Midbrain (tissue), 1 donor: ENCODE measurements at regions not wholly inside any gene's neighbourhood (a gene's known extent, or its start where the extent isn't known, plus 50 kb on each side); places are given as distances from the start of the nearest gene placed in this dataset.
"Not testable (repeated sequence)": the region's sequence is repeated elsewhere in the genome, so short reads cannot be mapped to it uniquely, and the experiment has no call there.

ENCODE experiments used
- DNase-seq: peaks from one replicate; lab custom pipeline; 2025; lab: John Stamatoyannopoulos, UW

DNA sequence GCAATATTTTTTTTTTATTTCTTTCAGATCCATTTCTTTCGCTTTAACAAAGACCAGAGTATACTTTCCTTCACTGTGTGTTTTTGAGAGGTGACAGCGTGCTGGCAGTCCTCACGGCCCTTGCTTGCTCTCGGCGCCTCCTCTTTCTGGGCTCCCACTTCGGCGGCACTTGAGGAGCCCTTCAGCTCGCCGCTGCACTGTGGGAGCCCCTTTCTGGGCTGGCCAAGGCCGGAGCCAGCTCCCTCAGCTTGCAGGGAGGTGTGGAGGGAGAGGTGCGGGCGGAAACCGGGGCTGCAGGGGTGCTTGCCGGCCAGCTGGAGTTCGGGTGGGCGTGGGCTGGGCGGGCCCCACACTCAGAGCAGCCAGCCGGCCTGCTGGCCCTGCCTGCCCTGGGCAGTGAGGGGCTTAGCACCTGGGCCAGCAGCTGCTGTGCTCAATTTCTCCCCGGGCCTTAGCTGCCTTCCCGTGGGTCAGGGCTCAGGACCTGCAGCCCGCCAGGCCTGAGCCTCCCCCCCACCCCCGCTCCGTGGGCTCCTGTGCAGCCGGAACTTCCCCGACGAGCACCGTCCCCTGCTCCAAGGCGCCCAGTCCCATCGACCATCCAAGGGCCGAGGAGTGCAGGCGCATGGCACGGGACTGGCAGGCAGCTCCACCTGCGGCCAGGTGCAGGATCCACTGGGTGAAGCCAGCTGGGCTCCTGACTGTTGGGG lies 1490.6 kb downstream of the OTOL1 start:
- DNase-seq: not testable (repeated sequence)

DNA sequence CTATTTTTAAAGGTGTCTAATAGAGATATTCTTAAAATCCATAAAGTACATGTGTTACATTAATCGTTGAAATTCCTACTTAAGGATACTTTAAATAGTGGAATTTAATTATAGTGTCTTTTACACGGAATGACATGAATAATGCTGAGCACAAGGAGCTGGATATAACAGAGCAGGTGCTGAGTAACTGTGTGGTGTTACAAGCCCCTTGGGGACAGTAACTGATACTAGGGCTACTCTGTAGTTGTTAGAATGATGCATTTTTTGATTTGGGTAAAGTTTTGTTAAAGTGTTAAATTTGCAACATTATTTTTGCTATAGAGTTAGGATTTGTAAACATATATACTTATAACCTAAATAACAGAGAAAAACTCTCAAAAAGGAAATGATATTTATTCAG lies 1496.1 kb downstream of the OTOL1 start:
- DNase-seq: no peak

DNA sequence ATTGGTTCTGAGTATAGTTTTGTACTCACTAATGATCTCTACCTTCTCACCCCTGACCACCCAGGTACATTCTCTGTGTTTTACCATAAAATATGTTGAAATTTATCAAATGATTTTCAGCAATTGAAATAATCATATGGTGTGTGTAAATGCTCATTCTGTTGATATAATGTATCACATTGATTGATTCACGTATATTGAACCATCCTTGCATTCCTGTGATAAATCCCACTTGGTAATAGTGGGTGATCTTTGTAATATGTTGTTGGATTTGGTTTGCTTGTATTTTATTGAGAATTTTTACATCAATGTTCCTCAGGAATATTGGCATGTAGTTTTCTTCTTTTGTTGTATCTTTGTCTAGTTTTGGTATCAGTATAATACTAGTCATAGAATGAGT lies 1497.6 kb downstream of the OTOL1 start:
- no peak for DNase-seq

DNA sequence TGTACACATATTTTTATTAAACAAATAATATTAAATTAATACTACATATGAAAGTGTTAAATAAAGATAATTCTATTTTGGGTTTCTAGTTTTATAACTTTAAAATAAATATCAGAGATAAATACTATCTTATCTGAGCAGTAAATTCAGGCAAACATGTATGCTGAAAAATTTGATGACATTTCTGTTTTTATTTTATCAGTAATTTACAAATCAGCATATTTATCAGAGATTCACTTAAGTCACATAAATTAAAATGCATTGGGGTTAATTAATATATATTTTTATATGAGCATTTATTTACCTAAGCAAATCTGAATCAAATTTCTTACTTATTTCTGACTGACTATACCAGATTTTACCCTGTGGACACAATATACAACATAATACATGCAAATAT lies 1499.8 kb downstream of the OTOL1 start:
- DNase-seq: no peak

DNA sequence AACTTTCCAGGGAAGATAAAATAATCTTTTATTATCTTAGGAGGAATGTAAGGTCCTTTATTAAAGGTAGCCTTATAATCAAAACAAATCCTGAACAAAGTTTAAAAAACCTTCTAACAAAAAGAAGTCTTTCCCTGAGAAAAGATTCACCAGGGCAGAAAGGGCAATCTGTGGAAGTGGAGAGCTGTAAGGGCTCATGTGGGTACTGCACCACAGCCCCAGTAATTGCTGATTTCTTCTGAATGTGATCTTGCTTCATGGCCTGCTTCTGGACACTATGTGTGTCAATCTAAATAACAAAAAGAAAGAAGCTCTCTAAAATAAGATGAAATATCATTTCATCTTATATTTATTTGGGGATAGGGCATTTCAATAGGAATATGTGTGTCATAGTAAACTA lies 1501.6 kb downstream of the OTOL1 start:
- no peak for DNase-seq

DNA sequence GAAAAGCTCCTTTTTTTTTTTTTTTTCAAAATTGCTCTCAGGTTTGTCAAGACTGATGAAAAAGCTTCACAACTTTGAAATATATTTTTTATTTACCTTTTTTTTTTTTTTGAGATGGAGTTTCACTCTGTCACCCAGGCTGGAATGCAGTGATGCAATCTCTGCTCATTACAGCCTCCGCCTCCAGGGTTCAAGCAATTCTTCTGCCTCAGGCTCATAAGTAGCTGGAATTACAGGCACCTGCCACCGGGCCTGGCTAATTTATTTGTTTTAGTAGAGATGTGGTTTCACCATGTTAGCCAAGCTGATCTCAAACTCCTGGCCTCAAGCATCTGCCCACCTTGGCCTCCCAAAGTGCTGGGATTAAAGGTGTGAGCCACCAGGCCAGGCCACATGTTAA lies 1515.0 kb downstream of the OTOL1 start:
- DNase-seq: no peak

DNA sequence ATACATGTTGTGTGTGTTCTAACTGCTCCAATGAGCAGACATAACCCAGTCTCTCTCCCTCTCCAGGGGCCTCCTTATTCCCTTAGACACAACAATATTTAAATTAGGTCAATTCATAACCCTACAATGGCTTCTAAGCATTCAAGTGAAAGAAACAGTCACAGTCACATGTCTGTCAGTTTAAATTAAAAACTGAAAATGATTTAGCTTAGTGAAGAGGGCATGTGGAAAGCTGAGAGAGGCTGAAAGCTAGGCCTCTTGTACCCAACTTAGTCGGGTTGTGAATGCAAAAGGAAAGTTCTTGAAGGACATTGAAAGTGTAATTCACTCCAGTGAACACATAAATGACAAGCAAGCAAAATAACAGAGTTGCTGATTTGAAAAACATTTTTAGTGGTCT lies 1519.6 kb downstream of the OTOL1 start:
- no peak for DNase-seq

DNA sequence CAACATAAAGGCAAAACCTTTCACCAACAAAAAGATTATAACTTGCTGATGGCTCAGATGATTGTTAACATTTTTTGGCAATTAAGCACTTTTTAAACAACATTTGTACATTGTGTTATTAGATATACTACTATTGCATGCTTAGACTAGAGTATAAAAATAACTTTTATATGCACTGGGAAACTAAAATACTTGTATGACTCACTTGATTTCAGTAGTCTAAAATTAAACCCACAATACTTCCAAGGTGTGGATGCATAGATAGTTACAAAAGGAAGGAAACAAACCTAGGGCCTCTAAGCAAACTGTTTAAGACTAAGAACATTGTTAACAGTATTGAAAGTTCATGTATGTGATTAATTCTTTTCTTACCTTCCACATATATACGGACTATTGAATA lies 1521.5 kb downstream of the OTOL1 start:
- DNase-seq: no peak

DNA sequence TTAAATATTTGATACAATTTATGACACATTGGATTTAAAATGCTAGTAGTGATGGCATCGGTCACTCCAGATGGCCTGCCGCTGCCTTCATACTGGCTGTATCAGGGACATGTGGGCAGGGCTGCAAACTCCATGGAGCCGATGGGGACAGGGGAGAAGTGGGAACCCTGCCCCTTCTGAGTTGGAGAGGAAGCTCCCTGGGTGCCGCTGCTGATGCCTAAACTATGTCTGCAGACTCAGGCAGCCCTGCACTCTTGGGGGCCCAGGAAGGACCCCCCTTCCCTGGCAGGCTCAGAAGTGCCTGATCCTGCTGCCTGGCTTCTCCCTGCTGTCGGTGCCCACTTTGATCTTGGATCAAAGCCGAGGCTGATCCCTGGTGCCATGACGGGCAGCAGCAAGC lies 1522.1 kb downstream of the OTOL1 start:
- no peak for DNase-seq

DNA sequence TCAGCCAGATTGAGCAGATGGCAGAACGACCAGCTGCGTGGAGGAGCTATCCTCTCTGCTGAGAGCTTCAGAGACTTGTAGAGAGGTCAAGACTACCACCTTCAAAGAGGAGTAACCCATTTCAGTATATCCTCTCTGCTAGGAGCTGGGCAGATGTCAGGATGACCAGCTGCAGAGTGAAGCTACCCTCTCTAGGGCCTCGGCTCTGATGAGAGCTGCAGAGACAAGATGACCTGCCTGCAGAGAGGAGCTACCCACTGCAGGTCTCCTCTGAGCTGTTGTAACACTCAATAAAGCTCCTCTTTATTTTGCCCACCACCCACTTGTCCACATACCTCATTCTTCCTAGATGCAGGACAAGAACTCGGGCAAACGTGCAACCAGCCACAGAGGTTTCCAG lies 1522.7 kb downstream of the OTOL1 start:
- no peak for DNase-seq

DNA sequence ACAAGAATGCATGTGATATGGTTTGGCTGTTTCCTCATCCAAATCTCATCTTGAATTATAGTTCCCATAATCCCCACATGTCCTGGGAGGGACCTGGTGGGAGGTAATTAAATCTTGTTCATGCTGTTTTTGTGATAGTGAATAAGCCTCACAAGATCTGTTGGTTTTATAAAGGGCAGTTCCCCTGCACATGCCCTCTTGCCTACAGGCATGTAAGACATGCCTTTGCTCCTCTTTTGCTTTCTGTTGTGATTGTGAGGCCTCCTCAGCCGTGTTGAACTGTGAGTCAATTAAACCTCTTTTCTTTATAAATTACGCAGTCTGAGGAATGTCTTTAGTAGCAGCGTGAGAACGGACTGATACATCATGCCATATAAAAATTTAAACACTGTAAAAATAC lies 1537.0 kb downstream of the OTOL1 start:
- no peak for DNase-seq

DNA sequence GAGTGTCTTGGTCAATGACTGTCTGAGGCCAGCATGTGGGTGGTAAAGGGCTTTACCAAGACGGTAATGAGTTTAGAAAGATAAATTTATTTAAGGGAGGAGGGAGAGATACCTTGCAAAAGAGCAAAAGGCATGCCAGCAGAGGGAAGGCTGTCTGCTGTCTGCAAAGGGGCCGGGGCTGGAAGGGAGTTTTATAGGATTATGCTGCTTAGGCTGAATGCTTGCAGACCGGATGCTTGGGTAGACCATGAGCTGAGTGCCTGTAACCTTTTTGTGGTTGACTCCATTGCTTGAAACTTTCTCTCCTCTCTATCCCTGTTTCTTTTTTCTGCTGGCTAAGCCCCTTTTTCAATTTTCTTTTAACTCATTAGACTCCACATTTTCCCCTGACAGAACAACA lies 1543.0 kb downstream of the OTOL1 start:
- no peak for DNase-seq

DNA sequence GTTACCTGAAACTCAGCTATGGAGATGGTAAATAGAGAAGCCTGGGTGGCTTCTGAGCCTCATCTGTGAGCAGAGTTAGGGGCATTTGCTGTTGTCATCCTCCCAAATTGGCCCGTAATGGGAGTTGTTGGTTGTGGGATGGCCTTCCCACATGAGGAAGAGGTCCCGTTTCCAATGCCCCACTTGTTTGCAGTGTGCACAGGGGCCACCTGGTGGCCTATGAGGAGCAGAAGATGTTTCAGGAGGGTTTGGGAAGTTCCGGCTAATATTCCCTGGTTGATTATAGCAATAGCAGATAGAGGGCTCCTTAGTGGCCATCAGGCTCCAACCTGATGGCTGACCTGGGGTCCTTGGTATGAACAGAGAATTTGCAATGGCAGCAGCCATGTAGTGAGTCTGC lies 1546.5 kb downstream of the OTOL1 start:
- DNase-seq: peak; percentile 0

DNA sequence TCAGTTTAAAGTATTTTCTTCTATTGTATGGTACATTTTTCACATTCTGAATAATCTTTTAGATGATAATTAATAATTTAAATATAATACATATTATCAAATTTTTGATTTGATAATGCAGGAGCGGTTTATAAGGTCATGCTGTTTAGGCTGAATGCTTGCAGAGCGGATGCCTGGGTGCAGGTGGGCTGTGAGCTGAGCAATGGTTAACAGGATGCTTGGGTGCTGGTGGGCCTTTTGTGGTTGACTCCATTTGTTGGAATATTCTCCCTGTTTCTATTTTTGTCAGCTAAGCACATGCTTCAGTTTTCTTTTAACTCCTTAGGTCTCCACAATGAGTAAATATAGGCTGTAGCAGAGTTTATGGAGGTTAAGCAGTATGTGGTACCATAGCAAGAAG lies 1549.3 kb downstream of the OTOL1 start:
- DNase-seq: no peak

DNA sequence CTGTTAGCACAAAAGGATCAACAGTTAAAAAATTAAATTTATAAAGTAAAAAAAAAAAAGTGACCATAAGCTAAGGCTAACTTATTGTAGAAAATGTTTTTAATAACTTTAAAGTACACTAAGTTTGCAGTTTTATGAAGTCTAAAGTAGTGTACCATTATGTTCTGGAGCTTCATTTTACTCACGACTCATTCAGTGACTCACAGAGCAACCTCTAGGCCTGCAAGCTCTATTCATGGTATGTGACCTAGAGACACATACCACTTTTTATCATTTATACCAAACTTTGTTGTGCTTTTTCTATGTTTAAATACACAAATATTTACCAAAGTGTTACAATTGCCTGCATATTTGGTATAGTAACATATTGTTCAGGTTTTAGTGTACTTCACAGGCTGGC lies 1552.3 kb downstream of the OTOL1 start:
- DNase-seq: no peak

DNA sequence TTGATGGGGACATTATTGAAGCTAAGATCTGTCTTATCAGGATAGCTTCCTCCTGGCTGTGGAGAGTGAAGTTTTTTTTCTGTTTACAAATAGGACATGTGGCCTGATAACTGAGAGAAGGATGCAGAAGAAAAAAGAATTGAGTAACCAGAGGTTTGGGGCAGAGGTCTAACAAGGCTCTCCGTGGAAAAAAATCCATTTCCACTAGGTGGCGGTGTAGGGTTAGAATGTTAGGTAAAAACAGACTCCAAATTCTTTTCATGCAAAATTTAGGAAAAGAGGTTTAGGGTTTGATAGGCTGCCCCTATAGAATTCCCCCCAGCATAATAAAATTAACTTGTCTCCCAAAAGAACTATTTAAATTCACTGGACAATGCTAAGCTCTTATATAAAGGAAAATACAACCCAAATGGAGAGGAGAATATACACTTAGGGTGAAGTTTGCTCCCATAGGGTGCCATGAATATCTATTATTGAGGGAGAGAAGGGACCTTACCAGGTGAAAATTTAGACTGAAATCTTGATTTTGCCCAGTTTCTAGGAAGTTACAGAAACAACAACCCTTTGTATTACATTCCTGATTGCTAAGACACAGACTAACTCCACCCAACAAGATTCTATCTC lies 1560.4 kb downstream of the OTOL1 start:
- DNase-seq: peak; percentile 15

DNA sequence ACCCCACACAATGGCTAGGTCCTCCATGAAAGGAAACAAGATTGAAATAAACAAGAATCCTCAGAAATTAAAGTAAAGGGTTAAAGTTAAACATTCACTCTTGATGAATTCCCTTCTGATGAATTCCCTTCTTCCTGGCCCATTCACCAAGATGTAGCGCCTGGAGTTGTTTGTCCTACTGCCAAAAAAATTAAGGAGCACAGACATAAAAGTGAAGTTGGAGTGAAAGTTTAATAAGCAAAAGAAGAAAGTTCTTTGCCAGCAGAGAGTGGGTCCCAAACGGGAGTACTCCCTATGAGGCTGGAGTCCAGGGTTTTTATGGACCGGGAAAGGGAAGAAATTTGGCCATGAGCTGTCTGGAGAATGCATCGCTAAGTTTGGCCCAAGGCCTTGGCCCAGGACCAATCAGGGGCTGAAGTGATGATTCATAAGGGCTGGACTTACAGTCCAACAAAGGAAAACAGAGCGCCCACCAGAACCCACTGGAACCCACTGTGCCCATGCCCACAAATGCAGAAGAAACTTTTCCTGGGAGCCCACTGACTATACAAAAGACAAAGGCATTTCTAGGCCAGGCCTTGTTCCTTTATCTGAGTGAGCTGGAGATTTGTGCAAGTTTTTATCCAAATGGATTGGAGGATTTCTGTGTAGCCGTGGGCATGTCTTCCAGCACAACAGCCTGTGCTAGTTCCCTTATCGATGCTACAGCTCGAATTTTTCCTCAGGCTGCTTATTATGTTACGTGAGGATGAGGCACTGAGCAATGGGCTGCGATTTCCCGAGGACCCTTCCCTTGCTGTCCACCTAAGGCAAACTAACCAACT lies 1561.6 kb downstream of the OTOL1 start:
- no peak for DNase-seq

DNA sequence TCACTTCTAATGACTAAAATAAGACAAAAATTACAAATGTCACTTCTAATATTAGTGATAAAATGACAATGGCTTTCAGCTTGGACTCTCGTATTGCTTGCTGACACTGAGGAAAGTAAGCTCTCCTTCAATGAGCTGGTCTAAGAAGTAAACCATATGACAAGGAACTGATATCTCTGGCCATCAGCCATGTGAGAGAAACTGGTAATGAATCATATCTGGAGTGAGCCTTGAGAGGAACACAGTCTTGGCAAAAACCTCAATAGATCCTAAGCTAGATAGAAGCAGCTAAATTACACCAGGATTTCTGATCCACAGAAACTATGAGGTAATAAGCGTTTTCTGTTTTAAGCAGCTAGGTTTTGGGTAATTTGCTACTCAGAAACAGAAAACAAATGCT lies 1575.1 kb downstream of the OTOL1 start:
- DNase-seq: no peak
